ENCODE measurements at regions not wholly inside any gene's neighbourhood (a gene's known extent, or its start where the extent isn't known, plus 50 kb on each side); places are given as distances from the start of the nearest gene placed in this dataset.
"Not testable (repeated sequence)": the region's sequence is repeated elsewhere in the genome, so short reads cannot be mapped to it uniquely, and the experiment has no call there.

- in situ Hi-C loops (cut with HindIII; ENCODE audit: low sequenced_read_pairs), result no loop called here
- no peak for DNase-seq (ENCODE audit: low spot score)
Measured at GRCh38 chr10:26621243-26621888, 76.1 kb upstream of the PDSS1 start.

GRCh38 chr10:26621889-26622711 is 75.4 kb upstream of the PDSS1 start:
- DNase-seq (ENCODE audit: low spot score), result no peak
- in situ Hi-C loops (cut with HindIII; ENCODE audit: low sequenced_read_pairs), result no loop called here

GRCh38 chr10:26622891-26623290 is 74.6 kb upstream of the PDSS1 start:
- in situ Hi-C loops (cut with HindIII; ENCODE audit: low sequenced_read_pairs), result no loop called here
- no peak for DNase-seq (ENCODE audit: low spot score)

- DNase-seq (ENCODE audit: low spot score), result no peak
- in situ Hi-C loops (cut with HindIII; ENCODE audit: low sequenced_read_pairs), result no loop called here
Measured at GRCh38 chr10:26624006-26624405, 73.5 kb upstream of the PDSS1 start.

- in situ Hi-C loops (cut with HindIII; ENCODE audit: low sequenced_read_pairs), result no loop called here
- no peak for DNase-seq (ENCODE audit: low spot score)
Measured at GRCh38 chr10:26626066-26626465, 71.4 kb upstream of the PDSS1 start.

GRCh38 chr10:26627324-26627723 is 70.2 kb upstream of the PDSS1 start:
- in situ Hi-C loops (cut with HindIII; ENCODE audit: low sequenced_read_pairs), result no loop called here
- DNase-seq (ENCODE audit: low spot score), result no peak

GRCh38 chr10:26628395-26628794 is 69.1 kb upstream of the PDSS1 start:
- in situ Hi-C loops (cut with HindIII; ENCODE audit: low sequenced_read_pairs), result no loop called here
- DNase-seq (ENCODE audit: low spot score), result no peak

- in situ Hi-C loops (cut with HindIII; ENCODE audit: low sequenced_read_pairs); DNase-seq (ENCODE audit: low spot score): not testable (repeated sequence)
Measured at GRCh38 chr10:26632171-26632570, 65.3 kb upstream of the PDSS1 start.

- in situ Hi-C loops (cut with HindIII; ENCODE audit: low sequenced_read_pairs); DNase-seq (ENCODE audit: low spot score): not testable (repeated sequence)
Measured at GRCh38 chr10:26634111-26634510, 63.4 kb upstream of the PDSS1 start.

GRCh38 chr10:26637521-26638275 is 59.8 kb upstream of the PDSS1 start:
- DNase-seq (ENCODE audit: low spot score), result no peak
- in situ Hi-C loops (cut with HindIII; ENCODE audit: low sequenced_read_pairs), result no loop called here

GRCh38 chr10:26640391-26640790 is 57.1 kb upstream of the PDSS1 start:
- in situ Hi-C loops (cut with HindIII; ENCODE audit: low sequenced_read_pairs), result no loop called here
- DNase-seq (ENCODE audit: low spot score), result no peak

- in situ Hi-C loops (cut with HindIII; ENCODE audit: low sequenced_read_pairs), result no loop called here
- peak; percentile 1 for DNase-seq (ENCODE audit: low spot score)
Measured at GRCh38 chr10:26642896-26643653, 54.4 kb upstream of the PDSS1 start.

- no peak for DNase-seq (ENCODE audit: low spot score)
- in situ Hi-C loops (cut with HindIII; ENCODE audit: low sequenced_read_pairs), result no loop called here
Measured at GRCh38 chr10:26647602-26648244, 49.8 kb upstream of the PDSS1 start.
